ENCODE measurements at regions not wholly inside any gene's neighbourhood (a gene's known extent, or its start where the extent isn't known, plus 50 kb on each side); places are given as distances from the start of the nearest gene placed in this dataset.

DNA sequence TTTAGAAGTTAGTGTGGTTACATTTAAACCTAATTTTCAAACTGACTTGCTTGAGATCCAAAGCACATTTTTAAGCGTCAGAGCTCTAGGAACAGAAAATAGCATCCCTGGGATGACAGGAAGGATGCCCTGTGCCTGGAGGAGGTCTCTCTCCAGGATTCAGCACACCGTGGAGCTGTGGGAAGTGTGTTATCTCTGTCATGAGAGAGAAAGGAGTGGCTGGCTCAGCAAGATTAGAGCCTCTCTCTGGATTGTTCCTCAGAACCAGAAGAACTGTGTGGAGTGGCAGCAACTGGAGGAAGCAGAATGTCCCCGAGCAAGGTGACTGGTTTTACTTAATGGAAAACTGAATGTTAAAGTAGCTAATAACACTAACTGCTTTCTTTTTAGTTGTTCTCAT lies 233.6 kb upstream of the TGFBR2 start:
- H3K27me3 ChIP-seq: no peaks in the 10 kb centered on the region
- H3K4me3 ChIP-seq (replicated peaks in 1 of 3): no peak overlapping the region
- DNase-seq: no peak
- TF ChIP-seq, protein P1, sequence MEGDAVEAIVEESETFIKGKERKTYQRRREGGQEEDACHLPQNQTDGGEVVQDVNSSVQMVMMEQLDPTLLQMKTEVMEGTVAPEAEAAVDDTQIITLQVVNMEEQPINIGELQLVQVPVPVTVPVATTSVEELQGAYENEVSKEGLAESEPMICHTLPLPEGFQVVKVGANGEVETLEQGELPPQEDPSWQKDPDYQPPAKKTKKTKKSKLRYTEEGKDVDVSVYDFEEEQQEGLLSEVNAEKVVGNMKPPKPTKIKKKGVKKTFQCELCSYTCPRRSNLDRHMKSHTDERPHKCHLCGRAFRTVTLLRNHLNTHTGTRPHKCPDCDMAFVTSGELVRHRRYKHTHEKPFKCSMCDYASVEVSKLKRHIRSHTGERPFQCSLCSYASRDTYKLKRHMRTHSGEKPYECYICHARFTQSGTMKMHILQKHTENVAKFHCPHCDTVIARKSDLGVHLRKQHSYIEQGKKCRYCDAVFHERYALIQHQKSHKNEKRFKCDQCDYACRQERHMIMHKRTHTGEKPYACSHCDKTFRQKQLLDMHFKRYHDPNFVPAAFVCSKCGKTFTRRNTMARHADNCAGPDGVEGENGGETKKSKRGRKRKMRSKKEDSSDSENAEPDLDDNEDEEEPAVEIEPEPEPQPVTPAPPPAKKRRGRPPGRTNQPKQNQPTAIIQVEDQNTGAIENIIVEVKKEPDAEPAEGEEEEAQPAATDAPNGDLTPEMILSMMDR (IDR thresholded peaks at IDR 0.05): no peak
- no peak for TF ChIP-seq POLR2A (IDR thresholded peaks at IDR 0.05)
- no peak overlapping the region for H3K27ac ChIP-seq
- WGBS, 2 donors: 37 to 51% methylated on average over 3 of the region's 3 CpGs
- H3K9me3 ChIP-seq: no peaks in the 10 kb centered on the region
- no peaks in the 10 kb centered on the region for H3K4me1 ChIP-seq
- intact Hi-C loops (cut with DNase I): no loop called here
- no peaks in the 10 kb centered on the region for H3K36me3 ChIP-seq

DNA sequence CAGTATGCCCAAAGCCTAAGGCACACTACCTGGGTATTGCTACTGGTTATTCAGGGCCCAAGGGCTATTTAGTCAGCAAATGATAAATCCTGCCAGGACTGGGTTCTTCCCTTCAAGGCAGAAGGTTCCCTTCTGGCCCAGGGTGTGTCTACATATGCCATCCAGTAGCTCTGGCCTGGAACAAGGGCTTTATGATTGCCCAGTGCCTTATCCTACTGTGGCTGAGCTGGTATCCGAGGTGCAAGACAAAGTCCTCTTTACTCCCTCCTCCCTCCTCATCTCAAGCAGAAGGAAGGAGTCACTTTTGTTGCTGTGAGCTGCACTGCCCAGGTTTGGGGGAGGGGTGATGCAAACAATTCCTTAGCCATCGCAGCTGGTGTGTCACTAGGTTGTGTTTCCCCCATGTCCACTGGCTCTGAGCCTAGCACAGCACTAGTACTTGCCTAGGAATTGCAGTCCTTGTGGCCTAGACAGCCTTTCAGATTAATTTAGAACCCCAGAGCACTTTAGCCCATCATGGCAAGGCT lies 221.8 kb upstream of the TGFBR2 start:
- intact Hi-C loops (cut with DNase I): no loop called here
- Histone ChIP-seq H3K4me3 (replicated peaks in 1 of 3) (no peak overlapping the region), H3K27me3 (no peaks in the 10 kb centered on the region), H3K9me3 (no peaks in the 10 kb centered on the region), H3K4me1 (no peaks in the 10 kb centered on the region), H3K36me3 (no peaks in the 10 kb centered on the region), H3K27ac (no peak overlapping the region)
- 85 to 100% methylated on average over 2 of the region's 2 CpGs for WGBS, 2 donors
- TF ChIP-seq, protein P1 (IDR thresholded peaks at IDR 0.05): no peak
- no peak for TF ChIP-seq POLR2A (IDR thresholded peaks at IDR 0.05)
- no peak for DNase-seq

DNA sequence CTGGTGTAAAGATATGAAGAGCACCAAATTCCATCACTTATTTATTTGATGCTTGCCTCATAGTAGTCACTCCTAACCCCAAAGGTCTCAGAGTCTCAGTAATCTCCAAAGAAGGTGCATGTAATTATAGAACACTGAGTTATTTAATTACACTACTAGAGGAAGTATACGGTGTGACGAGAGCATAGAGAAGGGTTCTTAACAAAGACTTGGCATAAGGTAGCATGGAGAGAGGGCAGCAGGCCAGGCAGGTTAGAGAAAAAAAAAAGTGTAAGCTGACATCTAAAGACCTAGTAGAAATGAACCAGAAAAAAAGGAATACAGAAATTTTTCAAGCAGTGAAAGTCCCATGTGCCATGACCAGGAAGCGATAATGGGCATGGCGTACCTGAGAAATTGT lies 213.3 kb upstream of the TGFBR2 start:
- H3K27me3 ChIP-seq: no peaks in the 10 kb centered on the region
- H3K4me1 ChIP-seq: peaks cover 0 to 3% of the 10 kb centered on the region in 2 donors
- no peak overlapping the region for H3K4me3 ChIP-seq (replicated peaks in 1 of 3)
- 29 to 47% methylated on average over 4 of the region's 4 CpGs for WGBS, 2 donors
- no peak overlapping the region for H3K27ac ChIP-seq
- no peaks in the 10 kb centered on the region for H3K36me3 ChIP-seq
- intact Hi-C loops (cut with DNase I): no loop called here
- DNase-seq: peak; percentile 73 to 74
- H3K9me3 ChIP-seq: no peaks in the 10 kb centered on the region
- TF ChIP-seq, protein P1 (IDR thresholded peaks at IDR 0.05): no peak
- no peak for TF ChIP-seq POLR2A (IDR thresholded peaks at IDR 0.05)

DNA sequence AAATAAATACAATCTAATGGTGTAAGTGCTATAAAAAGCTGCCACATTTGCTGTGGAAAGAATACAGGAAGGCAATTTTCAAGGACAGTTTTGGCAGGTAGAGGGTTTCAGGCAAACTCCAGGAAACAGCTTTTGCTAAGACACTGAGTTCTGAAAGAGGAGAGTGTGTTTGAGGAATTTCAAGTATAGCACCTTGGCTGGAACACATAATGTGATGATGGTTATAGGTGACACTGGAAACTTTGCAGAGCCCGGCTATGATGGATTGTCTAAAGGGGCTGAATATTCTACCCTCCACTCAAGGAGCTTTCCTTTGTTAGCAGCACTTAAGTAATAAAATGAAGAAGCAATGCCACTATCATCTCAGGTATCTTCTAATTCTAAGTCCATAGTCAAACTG lies 209.4 kb upstream of the TGFBR2 start:
- Histone ChIP-seq H3K27me3 (no peaks in the 10 kb centered on the region), H3K27ac (no peak overlapping the region), H3K4me3 (replicated peaks in 1 of 3) (no peak overlapping the region), H3K4me1 (peaks cover 4 to 11% of the 10 kb centered on the region in 2 donors), H3K9me3 (no peaks in the 10 kb centered on the region), H3K36me3 (no peaks in the 10 kb centered on the region)
- no peak for DNase-seq
- TF ChIP-seq, protein P1 (IDR thresholded peaks at IDR 0.05): no peak
- no peak for TF ChIP-seq POLR2A (IDR thresholded peaks at IDR 0.05)
- intact Hi-C loops (cut with DNase I): no loop called here
- 54 to 62% methylated on average over 1 of the region's 1 CpG for WGBS, 2 donors

DNA sequence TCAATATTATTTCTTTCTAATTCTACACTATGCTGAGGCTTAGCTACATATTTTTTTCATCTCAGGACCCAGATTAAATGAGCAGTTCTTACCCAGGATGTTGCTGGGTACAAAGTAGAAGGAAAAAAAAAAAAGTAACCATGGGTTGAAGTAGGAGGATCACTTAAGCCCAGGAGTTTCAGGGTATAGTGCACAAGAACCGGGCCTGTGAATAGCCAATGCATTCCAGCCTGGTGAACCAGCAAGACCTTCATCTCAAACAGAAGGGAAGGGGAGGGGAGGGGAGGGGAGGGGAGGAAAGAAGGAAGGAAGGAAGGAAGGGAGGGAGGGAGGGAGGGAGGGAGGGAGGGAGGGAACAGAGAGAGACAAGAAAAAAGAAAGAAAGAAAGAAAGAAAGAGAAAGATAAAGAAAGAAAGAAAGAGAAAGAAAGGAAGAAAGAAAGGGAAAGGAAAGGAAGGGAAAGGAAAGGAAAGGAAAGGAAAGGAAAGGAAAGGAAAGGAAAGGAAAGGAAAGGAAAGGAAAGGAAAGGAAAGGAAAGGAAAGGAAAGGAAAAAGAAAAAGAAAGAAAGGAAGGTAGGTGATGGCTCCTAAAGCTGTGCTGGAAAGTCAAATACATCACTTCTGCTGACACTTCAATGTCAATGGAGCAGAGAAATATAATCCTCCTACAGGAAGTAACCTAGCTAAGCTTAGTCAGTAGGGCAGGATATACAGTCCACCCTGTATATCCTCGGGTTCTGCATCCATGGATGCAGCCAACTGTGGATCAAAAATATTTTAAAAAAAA lies 206.8 kb upstream of the TGFBR2 start:
- Histone ChIP-seq H3K4me3 (replicated peaks in 1 of 3) (no peak overlapping the region), H3K27me3 (no peaks in the 10 kb centered on the region), H3K27ac (no peak overlapping the region), H3K9me3 (no peaks in the 10 kb centered on the region), H3K36me3 (no peaks in the 10 kb centered on the region), H3K4me1 (peaks cover 4 to 8% of the 10 kb centered on the region in 2 donors)
- TF ChIP-seq POLR2A (IDR thresholded peaks at IDR 0.05): no peak
- TF ChIP-seq, protein P1 (IDR thresholded peaks at IDR 0.05): no peak
- DNase-seq: no peak
- intact Hi-C loops (cut with DNase I): no loop called here
- 60 to 70% methylated on average over 2 of the region's 2 CpGs for WGBS, 2 donors
